NT2/D1 (cell line): ENCODE measurements at regions not wholly inside any gene's neighbourhood (a gene's known extent, or its start where the extent isn't known, plus 50 kb on each side); places are given as distances from the start of the nearest gene placed in this dataset.

Experiments used
- DNase-seq: peaks from one replicate; pipeline ENCODE4 v3.0.0-alpha.2; 2011; ENCODE audit warnings: low read depth, low spot score
- H3K27me3 ChIP-seq: 2 replicates; pipeline ENCODE4 v1.6.0; 2011; ENCODE audit warnings: mild to moderate bottlenecking; ENCODE audit not compliant: insufficient read length, insufficient read depth
- H3K36me3 ChIP-seq: 2 replicates; pipeline ENCODE4 v1.6.1; 2011; ENCODE audit warnings: mild to moderate bottlenecking, low read length, mixed read lengths; ENCODE audit not compliant: insufficient read depth, insufficient read length
- H3K4me1 ChIP-seq: 2 replicates; pipeline ENCODE4 v1.5.1; 2011; ENCODE audit not compliant: insufficient read depth, insufficient read length
- H3K4me3 ChIP-seq: 2 replicates; pipeline ENCODE4 v1.5.1; 2011; ENCODE audit warnings: low read depth; ENCODE audit not compliant: insufficient read length
- H3K9ac ChIP-seq: 2 replicates; pipeline ENCODE4 v1.6.0; 2011; ENCODE audit warnings: low read depth; ENCODE audit not compliant: insufficient read length
- H3K9me3 ChIP-seq: 2 replicates; pipeline ENCODE4 v1.5.1; 2011; ENCODE audit warnings: mild to moderate bottlenecking, low read length; ENCODE audit not compliant: insufficient read depth
- SUZ12 ChIP-seq: IDR thresholded peaks from 2 replicates; pipeline ENCODE4 v1.6.1; 2011; ENCODE audit not compliant: insufficient read length, insufficient read depth; ENCODE audit errors: extremely low read depth
- YY1 ChIP-seq: IDR thresholded peaks from 2 replicates; pipeline ENCODE4 v1.6.1; 2011; ENCODE audit not compliant: insufficient read length, insufficient read depth
- ZNF274 ChIP-seq: IDR thresholded peaks from 2 replicates; pipeline ENCODE4 v1.6.1; 2011; ENCODE audit warnings: mild to moderate bottlenecking, low read depth, low read length

- no peak for TF ChIP-seq YY1
- TF ChIP-seq SUZ12, result no peak
- TF ChIP-seq ZNF274, result no peak
- DNase-seq, result no peak
- H3K9ac ChIP-seq, result no peak overlapping the region
- H3K27me3 ChIP-seq, result no peaks in the 10 kb centered on the region
- no peaks in the 10 kb centered on the region; the same call in 1 of the 2 replicates for H3K9me3 ChIP-seq
- H3K36me3 ChIP-seq, result no peaks in the 10 kb centered on the region
- H3K4me1 ChIP-seq, result no peaks in the 10 kb centered on the region
- H3K4me3 ChIP-seq, result no peak overlapping the region
Observed at GRCh38 chr6:119544325-119545175, 195.0 kb upstream of the MAN1A1 start.

- no peak for TF ChIP-seq YY1
- no peak for TF ChIP-seq ZNF274
- TF ChIP-seq SUZ12, result no peak
- Histone ChIP-seq H3K36me3 (no peaks in the 10 kb centered on the region), H3K4me3 (no peak overlapping the region), H3K9me3 (no peaks in the 10 kb centered on the region; the same call in 1 of the 2 replicates), H3K4me1 (no peaks in the 10 kb centered on the region), H3K9ac (no peak overlapping the region), H3K27me3 (no peaks in the 10 kb centered on the region)
- DNase-seq, result no peak
Observed at GRCh38 chr6:119543332-119543731, 193.8 kb upstream of the MAN1A1 start.

- no peaks in the 10 kb centered on the region for H3K36me3 ChIP-seq
Observed at GRCh38 chr6:119542037-119542436, 192.5 kb upstream of the MAN1A1 start.

GRCh38 chr6:119541132-119541905 is 191.8 kb upstream of the MAN1A1 start:
- no peaks in the 10 kb centered on the region for H3K36me3 ChIP-seq
- H3K4me1 ChIP-seq, result no peaks in the 10 kb centered on the region
- TF ChIP-seq ZNF274 (no peak), SUZ12 (no peak), YY1 (no peak)
- H3K4me3 ChIP-seq, result no peak overlapping the region
- no peaks in the 10 kb centered on the region; the same call in 1 of the 2 replicates for H3K9me3 ChIP-seq
- H3K9ac ChIP-seq, result no peak overlapping the region
- no peak for DNase-seq
- no peaks in the 10 kb centered on the region for H3K27me3 ChIP-seq

More at GRCh38 chr6:119542037-119542436, 192.5 kb upstream of the MAN1A1 start:
- DNase-seq, result no peak
- Histone ChIP-seq H3K4me3 (no peak overlapping the region), H3K9me3 (no peaks in the 10 kb centered on the region; the same call in 1 of the 2 replicates), H3K27me3 (no peaks in the 10 kb centered on the region), H3K4me1 (no peaks in the 10 kb centered on the region), H3K9ac (no peak overlapping the region)
- TF ChIP-seq SUZ12, result no peak
- TF ChIP-seq YY1, result no peak
- TF ChIP-seq ZNF274, result no peak

GRCh38 chr6:119540417-119540816 is 190.9 kb upstream of the MAN1A1 start:
- no peak for DNase-seq
- no peaks in the 10 kb centered on the region for H3K4me1 ChIP-seq
- no peak for TF ChIP-seq YY1
- TF ChIP-seq SUZ12, result no peak
- TF ChIP-seq ZNF274, result no peak
- no peak overlapping the region for H3K9ac ChIP-seq
- H3K4me3 ChIP-seq, result no peak overlapping the region
- no peaks in the 10 kb centered on the region for H3K27me3 ChIP-seq
- no peaks in the 10 kb centered on the region; the same call in 1 of the 2 replicates for H3K9me3 ChIP-seq
- H3K36me3 ChIP-seq, result no peaks in the 10 kb centered on the region

GRCh38 chr6:119539066-119539746 is 189.6 kb upstream of the MAN1A1 start:
- DNase-seq, result no peak
- TF ChIP-seq YY1 (no peak), ZNF274 (no peak), SUZ12 (no peak)
- no peak overlapping the region for H3K4me3 ChIP-seq
- no peaks in the 10 kb centered on the region for H3K27me3 ChIP-seq
- no peak overlapping the region for H3K9ac ChIP-seq
- H3K36me3 ChIP-seq, result no peaks in the 10 kb centered on the region
- H3K9me3 ChIP-seq, result no peaks in the 10 kb centered on the region; the same call in 1 of the 2 replicates
- H3K4me1 ChIP-seq, result no peaks in the 10 kb centered on the region
